IPS DF 6.9 (cell line): ENCODE measurements at regions not wholly inside any gene's neighbourhood (a gene's known extent, or its start where the extent isn't known, plus 50 kb on each side); places are given as distances from the start of the nearest gene placed in this dataset.
A peak's percentile ranks its signal among the peaks of the same experiment; 100 is the strongest.
"Not testable (repeated sequence)": the region's sequence is repeated elsewhere in the genome, so short reads cannot be mapped to it uniquely, and the experiment has no call there.

Source experiments
- DNase-seq: peaks from one replicate; pipeline ENCODE4 v3.0.0-alpha.2; 2013; ENCODE audit warnings: low read depth, low spot score
- H3K27ac ChIP-seq: one replicate; pipeline ENCODE4 v1.5.1; 2013; ENCODE audit warnings: low read length, control low read depth
- H3K27me3 ChIP-seq: 2 replicates; pipeline ENCODE4 v1.6.1; 2013; ENCODE audit warnings: mild to moderate bottlenecking, low read length; ENCODE audit not compliant: control insufficient read depth, insufficient read depth
- H3K36me3 ChIP-seq: 2 replicates; pipeline ENCODE4 v1.6.1; 2013; ENCODE audit warnings: low read length; ENCODE audit not compliant: control insufficient read depth, insufficient read depth
- H3K4me1 ChIP-seq: 2 replicates; pipeline ENCODE4 v1.6.1; 2013; ENCODE audit warnings: low read length; ENCODE audit not compliant: control insufficient read depth, insufficient read depth
- H3K4me3 ChIP-seq: 2 replicates; pipeline ENCODE4 v1.5.1; 2013; ENCODE audit warnings: mild to moderate bottlenecking, low read length
- H3K9me3 ChIP-seq: 2 replicates; pipeline ENCODE4 v1.6.1; 2013; ENCODE audit warnings: low read length, inconsistent platforms; ENCODE audit not compliant: control insufficient read depth, insufficient read depth
- WGBS: extraction: QIAGEN DNeasy Blood & Tissue Kit; methylation state at CpG from one replicate; pipeline ENCODE4 v1.1.7; 2013; ENCODE audit warnings: mixed read lengths, missing lambda C conversion rate; ENCODE audit not compliant: insufficient read length, insufficient coverage; 5-methylcytosine and 5-hydroxymethylcytosine counted together

- not testable (repeated sequence) for DNase-seq, H3K36me3 ChIP-seq, H3K27me3 ChIP-seq, H3K4me3 ChIP-seq, H3K27ac ChIP-seq, H3K9me3 ChIP-seq, H3K4me1 ChIP-seq
Observed at GRCh38 chr2:91559886-91560614, 2868.6 kb downstream of the RPIA start.

GRCh38 chr2:91562184-91562583 lies 2870.7 kb downstream of the RPIA start:
- not testable (repeated sequence) for DNase-seq, H3K4me3 ChIP-seq, H3K4me1 ChIP-seq, H3K27me3 ChIP-seq, H3K36me3 ChIP-seq, H3K9me3 ChIP-seq, H3K27ac ChIP-seq
- no CpG with 5 or more reads among the region's 2 CpGs for WGBS

- not testable (repeated sequence) for H3K27ac ChIP-seq, H3K27me3 ChIP-seq, H3K9me3 ChIP-seq, H3K4me1 ChIP-seq, DNase-seq, H3K4me3 ChIP-seq, H3K36me3 ChIP-seq
- no CpG with 5 or more reads among the region's 3 CpGs for WGBS
Observed at GRCh38 chr2:91564700-91565099, 2873.2 kb downstream of the RPIA start.

GRCh38 chr2:91565689-91566430 lies 2874.4 kb downstream of the RPIA start:
- not testable (repeated sequence) for H3K27me3 ChIP-seq, H3K36me3 ChIP-seq, H3K27ac ChIP-seq, H3K4me3 ChIP-seq, DNase-seq, H3K4me1 ChIP-seq, H3K9me3 ChIP-seq
- WGBS, result no CpG with 5 or more reads among the region's 7 CpGs

GRCh38 chr2:91566611-91567010 lies 2875.1 kb downstream of the RPIA start:
- H3K9me3 ChIP-seq, DNase-seq, H3K4me1 ChIP-seq, H3K27me3 ChIP-seq, H3K36me3 ChIP-seq, H3K4me3 ChIP-seq, H3K27ac ChIP-seq: not testable (repeated sequence)
- no CpG with 5 or more reads among the region's 8 CpGs for WGBS

- not testable (repeated sequence) for H3K4me1 ChIP-seq, H3K9me3 ChIP-seq, H3K4me3 ChIP-seq, H3K27me3 ChIP-seq, H3K36me3 ChIP-seq, DNase-seq, H3K27ac ChIP-seq
- WGBS, result no CpG with 5 or more reads among the region's 18 CpGs
Observed at GRCh38 chr2:91567546-91568335, 2876.3 kb downstream of the RPIA start.

GRCh38 chr2:91568391-91569338 lies 2877.2 kb downstream of the RPIA start:
- no CpG with 5 or more reads among the region's 25 CpGs for WGBS
- not testable (repeated sequence) for H3K27ac ChIP-seq, H3K36me3 ChIP-seq, DNase-seq, H3K9me3 ChIP-seq, H3K27me3 ChIP-seq, H3K4me3 ChIP-seq, H3K4me1 ChIP-seq

GRCh38 chr2:91571239-91571923 lies 2879.9 kb downstream of the RPIA start:
- not testable (repeated sequence) for H3K9me3 ChIP-seq, H3K36me3 ChIP-seq, H3K27ac ChIP-seq, H3K4me1 ChIP-seq, DNase-seq, H3K27me3 ChIP-seq
- peak overlapping the region; percentile 9; the same call in 1 of the 2 replicates for H3K4me3 ChIP-seq
- no CpG with 5 or more reads among the region's 78 CpGs for WGBS

GRCh38 chr2:91573018-91573417 lies 2881.5 kb downstream of the RPIA start:
- H3K27me3 ChIP-seq, H3K9me3 ChIP-seq, H3K4me1 ChIP-seq, H3K27ac ChIP-seq, H3K36me3 ChIP-seq, H3K4me3 ChIP-seq, DNase-seq: not testable (repeated sequence)
- no CpG with 5 or more reads among the region's 4 CpGs for WGBS
